ENCODE measurements at regions not wholly inside any gene's neighbourhood (a gene's known extent, or its start where the extent isn't known, plus 50 kb on each side); places are given as distances from the start of the nearest gene placed in this dataset.

DNA sequence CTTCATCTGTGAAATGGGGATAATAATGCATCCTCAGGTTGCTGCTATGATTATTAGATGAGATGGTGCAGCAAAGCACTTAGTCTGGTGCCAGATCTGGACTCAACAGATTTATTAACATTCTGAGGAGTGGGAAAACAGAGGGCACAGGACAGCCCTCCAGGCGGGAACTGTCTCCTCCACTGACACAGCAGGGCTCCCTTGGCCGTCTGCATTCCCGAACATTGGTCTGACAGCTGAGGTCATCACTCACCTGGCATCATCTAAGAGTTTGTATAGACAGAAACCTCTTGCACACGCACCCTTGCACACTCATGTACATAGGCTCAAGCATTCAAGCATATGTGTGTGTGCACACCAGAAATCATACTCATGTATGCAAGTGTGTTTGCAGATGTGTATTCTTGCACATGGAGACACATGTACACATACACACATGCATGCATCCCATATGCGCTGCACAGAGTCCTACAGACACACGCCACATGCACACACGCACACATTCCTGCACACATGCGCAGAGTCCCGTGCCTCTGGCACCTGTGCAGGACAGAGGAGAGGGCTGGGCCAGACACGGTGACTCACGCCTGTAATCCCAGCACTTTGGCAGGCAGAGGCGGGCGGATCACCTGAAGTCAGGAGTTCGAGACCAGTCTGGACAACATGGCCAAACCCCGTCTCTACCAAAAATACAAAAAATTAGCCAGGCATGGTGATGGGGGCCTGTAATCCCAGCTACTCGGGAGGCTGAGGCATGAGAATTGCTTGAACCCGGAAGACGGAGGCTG is 173.3 kb upstream of the GLI2 start:
- TF ChIP-seq, protein P1, sequence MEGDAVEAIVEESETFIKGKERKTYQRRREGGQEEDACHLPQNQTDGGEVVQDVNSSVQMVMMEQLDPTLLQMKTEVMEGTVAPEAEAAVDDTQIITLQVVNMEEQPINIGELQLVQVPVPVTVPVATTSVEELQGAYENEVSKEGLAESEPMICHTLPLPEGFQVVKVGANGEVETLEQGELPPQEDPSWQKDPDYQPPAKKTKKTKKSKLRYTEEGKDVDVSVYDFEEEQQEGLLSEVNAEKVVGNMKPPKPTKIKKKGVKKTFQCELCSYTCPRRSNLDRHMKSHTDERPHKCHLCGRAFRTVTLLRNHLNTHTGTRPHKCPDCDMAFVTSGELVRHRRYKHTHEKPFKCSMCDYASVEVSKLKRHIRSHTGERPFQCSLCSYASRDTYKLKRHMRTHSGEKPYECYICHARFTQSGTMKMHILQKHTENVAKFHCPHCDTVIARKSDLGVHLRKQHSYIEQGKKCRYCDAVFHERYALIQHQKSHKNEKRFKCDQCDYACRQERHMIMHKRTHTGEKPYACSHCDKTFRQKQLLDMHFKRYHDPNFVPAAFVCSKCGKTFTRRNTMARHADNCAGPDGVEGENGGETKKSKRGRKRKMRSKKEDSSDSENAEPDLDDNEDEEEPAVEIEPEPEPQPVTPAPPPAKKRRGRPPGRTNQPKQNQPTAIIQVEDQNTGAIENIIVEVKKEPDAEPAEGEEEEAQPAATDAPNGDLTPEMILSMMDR (IDR thresholded peaks at IDR 0.05) = no peak
- TF ChIP-seq POLR2A (IDR thresholded peaks at IDR 0.05) = no peak
